Activated CD4-positive, alpha-beta memory T cell treated with anti-CD3 and anti-CD28 coated beads for 36 hours (primary cell): ENCODE measurements at regions not wholly inside any gene's neighbourhood (a gene's known extent, or its start where the extent isn't known, plus 50 kb on each side); places are given as distances from the start of the nearest gene placed in this dataset.

Experiments used
- CTCF ChIA-PET: fragments of 350-600 bp; sonication (Branson Sonifier 250); formaldehyde crosslinking; loops from one replicate; lab custom pipeline; 2021; ENCODE audit warnings: antibody characterized with exemption, inconsistent platforms; lab: Charles Lee
- POLR2A ChIA-PET: fragments of 350-600 bp; sonication (Branson Sonifier 250); formaldehyde crosslinking; loops from one replicate; lab custom pipeline; 2021; ENCODE audit warnings: antibody characterized with exemption; lab: Charles Lee
- DNase-seq: peaks from one replicate; pipeline ENCODE4 v3.0.0-alpha.2; 2020
- H3K27ac Mint-ChIP-seq: one replicate; pipeline ENCODE4 v1.8.0; 2021; ENCODE audit warnings: mixed read lengths
- H3K27me3 Mint-ChIP-seq: one replicate; pipeline ENCODE4 v1.8.0; 2021; ENCODE audit warnings: mixed read lengths
- H3K36me3 Mint-ChIP-seq: one replicate; pipeline ENCODE4 v1.8.0; 2021; ENCODE audit warnings: mixed read lengths
- H3K4me1 Mint-ChIP-seq: one replicate; pipeline ENCODE4 v1.8.0; 2021; ENCODE audit warnings: low read depth, mixed read lengths
- H3K4me3 Mint-ChIP-seq: one replicate; pipeline ENCODE4 v1.8.0; 2021; ENCODE audit warnings: mild to moderate bottlenecking, mixed read lengths
- H3K9me3 Mint-ChIP-seq: one replicate; pipeline ENCODE4 v1.8.0; 2021; ENCODE audit warnings: mixed read lengths
- intact Hi-C: fragments of 100-400 bp; cut with micrococcal nuclease; formaldehyde crosslinking; loops from one replicate; pipeline ENCODE4 v1.15.1; 2023

DNA sequence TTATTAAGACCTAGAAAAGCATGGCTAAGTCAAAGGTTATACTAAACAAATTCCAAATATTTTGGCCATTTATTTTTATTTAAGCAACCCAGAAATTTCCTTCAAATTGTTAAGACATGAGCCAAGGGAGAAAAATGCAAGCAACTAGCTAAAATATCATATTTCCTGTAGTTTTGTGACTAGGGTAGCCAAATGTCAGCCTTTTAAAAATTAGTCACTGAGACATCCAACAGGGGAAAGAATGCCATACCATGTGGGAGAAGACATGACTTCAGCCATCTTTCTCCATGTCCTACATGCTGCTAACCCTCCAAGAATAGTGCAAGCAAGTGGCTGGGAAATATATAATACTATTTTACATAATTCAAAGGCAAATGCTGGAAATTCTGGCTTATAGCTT is 197.9 kb downstream of the DSEL start:
- intact Hi-C loops, result no loop called here

DNA sequence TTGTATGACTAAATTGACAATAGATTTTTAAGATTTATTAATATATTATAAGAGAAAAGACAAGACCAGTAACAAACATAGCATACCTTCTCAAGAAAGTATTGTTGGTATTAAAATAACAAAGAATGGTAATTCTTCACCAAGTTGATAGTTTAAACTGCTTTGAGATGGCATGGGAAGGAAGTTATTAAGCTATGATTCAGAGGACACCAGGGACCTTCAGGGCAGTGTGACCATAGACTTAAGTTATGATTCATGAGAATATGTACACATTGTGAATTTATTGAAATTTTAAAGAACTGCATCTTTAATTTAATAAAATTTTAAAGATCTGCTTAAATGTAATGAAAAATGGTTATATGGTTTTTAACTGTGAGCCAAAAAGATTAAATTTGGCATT is 205.7 kb downstream of the DSEL start:
- ChIA-PET CTCF (no interaction called here), POLR2A (no interaction called here)
- Mint-ChIP-seq H3K36me3 (no peaks in the 10 kb centered on the region), H3K4me3 (no peak overlapping the region), H3K27ac (no peak overlapping the region), H3K27me3 (no peaks in the 10 kb centered on the region), H3K4me1 (no peaks in the 10 kb centered on the region), H3K9me3 (no peaks in the 10 kb centered on the region)
- DNase-seq, result no peak
- intact Hi-C loops, result no loop called here

More for the DNA sequence above, 197.9 kb downstream of the DSEL start:
- Mint-ChIP-seq H3K27me3 (no peaks in the 10 kb centered on the region), H3K4me3 (no peak overlapping the region), H3K27ac (no peak overlapping the region), H3K9me3 (no peaks in the 10 kb centered on the region), H3K36me3 (no peaks in the 10 kb centered on the region), H3K4me1 (no peaks in the 10 kb centered on the region)
- CTCF ChIA-PET, result no interaction called here
- no peak for DNase-seq
- POLR2A ChIA-PET, result no interaction called here

DNA sequence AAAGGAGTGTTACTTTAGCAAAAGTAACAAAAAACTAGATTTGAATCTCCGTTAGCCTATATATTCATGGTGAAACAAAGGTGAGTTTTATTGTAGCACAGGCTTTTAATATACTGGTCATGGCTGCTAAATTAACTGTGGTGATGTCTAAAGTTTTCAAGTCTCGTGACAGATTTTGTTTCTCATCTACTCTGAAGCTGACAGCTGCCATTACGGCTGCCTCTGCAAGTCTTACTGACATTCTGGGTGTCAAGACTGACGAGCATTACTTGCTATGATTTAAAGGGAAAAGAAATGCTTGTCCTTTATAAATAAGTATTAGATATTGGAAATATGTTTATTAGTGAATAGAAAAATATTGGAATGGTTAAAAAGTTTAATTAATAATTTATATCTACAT is 207.7 kb downstream of the DSEL start:
- ChIA-PET POLR2A (no interaction called here), CTCF (no interaction called here)
- H3K9me3 Mint-ChIP-seq, result no peaks in the 10 kb centered on the region
- no peaks in the 10 kb centered on the region for H3K27me3 Mint-ChIP-seq
- H3K27ac Mint-ChIP-seq, result no peak overlapping the region
- no peak for DNase-seq
- no peak overlapping the region for H3K4me3 Mint-ChIP-seq
- intact Hi-C loops, result no loop called here
- no peaks in the 10 kb centered on the region for H3K36me3 Mint-ChIP-seq
- H3K4me1 Mint-ChIP-seq, result peaks cover 2% of the 10 kb centered on the region

DNA sequence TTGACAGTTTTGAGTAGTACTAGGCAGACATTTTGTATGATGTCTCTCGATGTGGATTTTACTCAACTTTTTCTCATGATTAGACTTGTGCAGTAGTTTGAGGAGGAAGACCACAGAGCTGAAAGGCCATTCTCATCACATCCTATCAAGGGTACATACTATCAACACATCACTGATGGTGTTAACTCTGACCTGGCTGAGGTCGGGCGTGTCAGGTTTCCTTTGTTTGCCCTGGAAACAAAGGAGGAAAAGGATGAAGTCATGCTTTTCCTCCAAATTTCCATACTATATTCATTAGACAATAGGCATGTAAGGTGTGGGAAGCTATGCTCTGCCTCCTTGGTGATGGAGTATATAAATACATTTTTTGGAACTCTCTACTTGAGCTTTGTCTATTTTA is 211.1 kb downstream of the DSEL start:
- CTCF ChIA-PET, result no interaction called here
- DNase-seq, result no peak
- H3K27ac Mint-ChIP-seq, result no peak overlapping the region
- H3K27me3 Mint-ChIP-seq, result no peaks in the 10 kb centered on the region
- H3K36me3 Mint-ChIP-seq, result peaks cover 6% of the 10 kb centered on the region
- H3K9me3 Mint-ChIP-seq, result peaks cover 14% of the 10 kb centered on the region
- POLR2A ChIA-PET, result no interaction called here
- no peak overlapping the region for H3K4me3 Mint-ChIP-seq
- intact Hi-C loops, result no loop called here
- H3K4me1 Mint-ChIP-seq, result peaks cover 15% of the 10 kb centered on the region

DNA sequence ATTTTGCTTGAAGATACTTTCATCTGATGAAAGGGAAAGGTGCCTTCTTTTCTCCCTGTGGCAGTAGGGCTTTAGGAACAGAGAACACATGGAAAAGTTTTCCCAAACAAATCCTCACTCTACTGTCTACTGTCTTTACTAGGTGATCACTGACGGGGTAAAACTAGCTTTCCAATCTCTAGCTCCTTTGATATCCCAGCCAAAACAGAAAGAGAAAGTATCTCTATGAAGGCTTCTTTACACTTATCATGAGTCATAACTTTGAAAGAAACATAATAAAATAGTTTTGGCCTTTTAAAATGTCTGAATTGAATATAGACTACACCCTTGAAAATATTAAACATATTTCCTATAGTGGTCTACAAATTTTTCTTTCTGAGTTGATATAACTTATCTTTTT is 214.5 kb downstream of the DSEL start:
- no peak for DNase-seq
- H3K27me3 Mint-ChIP-seq, result no peaks in the 10 kb centered on the region
- H3K4me1 Mint-ChIP-seq, result peaks cover 15% of the 10 kb centered on the region

DNA sequence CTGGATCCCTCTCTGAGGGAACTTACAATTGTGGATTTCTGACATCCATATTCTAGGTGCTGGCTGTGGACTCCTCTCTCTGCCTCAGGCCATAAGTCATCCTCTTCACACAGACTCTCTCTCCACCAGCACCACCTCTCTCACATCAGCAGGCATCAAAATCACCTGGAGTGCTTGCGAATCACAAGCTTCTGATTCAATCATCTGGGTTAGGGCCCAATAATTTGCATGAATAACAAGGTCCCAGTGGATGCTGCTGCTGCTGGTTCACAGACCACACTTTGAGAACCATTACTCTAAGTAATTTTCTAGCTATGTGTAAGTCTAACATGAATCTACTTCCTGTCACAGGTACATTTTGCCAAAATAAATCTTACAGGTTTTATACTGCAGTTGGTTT is 214.9 kb downstream of the DSEL start:
- ChIA-PET CTCF (no interaction called here), POLR2A (no interaction called here)
- Mint-ChIP-seq H3K9me3 (peaks cover 25% of the 10 kb centered on the region), H3K4me1 (peaks cover 15% of the 10 kb centered on the region), H3K36me3 (peaks cover 8% of the 10 kb centered on the region), H3K27me3 (no peaks in the 10 kb centered on the region), H3K4me3 (no peak overlapping the region), H3K27ac (peak overlapping the region; percentile 23)
- DNase-seq, result peak; percentile 31
- intact Hi-C loops, result loop anchor here (5.0 kb wide), 1 partner anchor 34 kb away; no protein-coding TSS in a partner anchor

More for the DNA sequence above, 214.5 kb downstream of the DSEL start:
- ChIA-PET POLR2A (no interaction called here), CTCF (no interaction called here)
- peak overlapping the region; percentile 43 for H3K4me3 Mint-ChIP-seq
- H3K9me3 Mint-ChIP-seq, result peaks cover 25% of the 10 kb centered on the region
- H3K36me3 Mint-ChIP-seq, result peaks cover 8% of the 10 kb centered on the region
- peak overlapping the region; percentile 73 for H3K27ac Mint-ChIP-seq
- intact Hi-C loops, result loop anchor here (5.0 kb wide), 1 partner anchor 35 kb away; no protein-coding TSS in a partner anchor

DNA sequence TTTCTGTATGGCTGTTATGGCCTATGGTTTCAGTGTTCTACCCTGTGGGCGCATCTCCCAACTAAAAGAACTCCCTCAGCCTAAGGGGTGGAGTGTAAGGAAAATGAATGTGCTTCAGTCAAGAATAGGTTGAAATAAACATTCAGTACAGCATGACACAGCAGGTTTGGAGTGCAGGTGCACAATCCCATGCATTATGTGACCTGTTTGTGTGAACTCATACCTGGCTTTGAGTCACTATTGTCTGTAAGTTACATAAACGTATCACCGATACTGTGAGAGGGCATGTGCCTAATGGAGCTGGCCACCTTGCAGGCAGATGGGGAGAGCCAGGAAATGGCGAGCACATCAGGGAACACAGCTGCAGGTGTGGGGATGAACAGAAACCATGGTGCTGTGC is 216.0 kb downstream of the DSEL start:
- Mint-ChIP-seq H3K27me3 (no peaks in the 10 kb centered on the region), H3K36me3 (peaks cover 8% of the 10 kb centered on the region), H3K4me3 (no peak overlapping the region), H3K4me1 (peaks cover 15% of the 10 kb centered on the region), H3K27ac (no peak overlapping the region), H3K9me3 (peaks cover 25% of the 10 kb centered on the region)
- POLR2A ChIA-PET, result no interaction called here
- peak; percentile 28 for DNase-seq
- CTCF ChIA-PET, result no interaction called here
- intact Hi-C loops, result loop anchor here (5.0 kb wide), 1 partner anchor 33 kb away; no protein-coding TSS in a partner anchor

DNA sequence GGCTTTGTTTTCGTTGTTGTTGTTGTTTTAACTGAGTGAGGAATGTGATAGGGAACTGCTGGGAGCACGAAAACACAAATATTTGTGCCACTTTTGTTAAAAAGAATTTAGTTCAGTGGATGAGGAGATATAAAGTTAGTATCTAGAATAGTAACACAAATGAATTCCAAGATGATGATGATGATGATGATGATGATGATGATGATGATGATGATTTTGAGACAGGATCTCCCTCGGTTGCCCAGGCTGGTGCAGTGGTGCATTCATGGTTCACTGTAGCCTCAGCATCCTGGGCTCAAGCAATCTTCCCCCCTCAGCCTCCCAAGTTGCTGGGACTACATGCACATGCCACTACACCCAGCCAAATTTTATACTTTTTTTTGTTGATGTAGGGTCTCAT is 223.7 kb downstream of the DSEL start:
- Mint-ChIP-seq H3K27ac (no peak overlapping the region), H3K4me1 (no peaks in the 10 kb centered on the region), H3K36me3 (no peaks in the 10 kb centered on the region), H3K27me3 (no peaks in the 10 kb centered on the region), H3K4me3 (no peak overlapping the region), H3K9me3 (no peaks in the 10 kb centered on the region)
- POLR2A ChIA-PET, result no interaction called here
- no peak for DNase-seq
- intact Hi-C loops, result no loop called here
- CTCF ChIA-PET, result no interaction called here

DNA sequence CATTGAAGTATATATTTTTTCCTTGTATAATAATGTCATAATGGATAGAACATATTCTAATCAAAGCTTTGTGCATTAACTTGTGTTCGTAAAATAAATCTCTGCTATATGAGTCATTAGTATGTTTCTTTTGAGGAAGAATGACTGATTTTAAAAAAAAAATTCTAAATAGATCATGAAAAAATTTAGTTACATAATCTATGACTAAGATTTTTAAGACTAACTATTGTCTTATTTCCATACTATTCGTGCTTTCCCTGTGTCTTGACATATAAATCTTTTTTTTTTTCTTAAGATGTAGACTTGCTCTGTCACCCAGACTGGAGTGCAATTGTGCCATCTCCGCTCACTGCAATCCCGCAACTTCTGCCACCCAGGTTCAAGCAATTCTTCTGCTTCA is 226.1 kb downstream of the DSEL start:
- no peak for DNase-seq
- POLR2A ChIA-PET, result no interaction called here
- Mint-ChIP-seq H3K4me1 (no peaks in the 10 kb centered on the region), H3K27ac (no peak overlapping the region), H3K27me3 (no peaks in the 10 kb centered on the region), H3K9me3 (no peaks in the 10 kb centered on the region), H3K36me3 (no peaks in the 10 kb centered on the region), H3K4me3 (no peak overlapping the region)
- intact Hi-C loops, result no loop called here
- CTCF ChIA-PET, result no interaction called here

DNA sequence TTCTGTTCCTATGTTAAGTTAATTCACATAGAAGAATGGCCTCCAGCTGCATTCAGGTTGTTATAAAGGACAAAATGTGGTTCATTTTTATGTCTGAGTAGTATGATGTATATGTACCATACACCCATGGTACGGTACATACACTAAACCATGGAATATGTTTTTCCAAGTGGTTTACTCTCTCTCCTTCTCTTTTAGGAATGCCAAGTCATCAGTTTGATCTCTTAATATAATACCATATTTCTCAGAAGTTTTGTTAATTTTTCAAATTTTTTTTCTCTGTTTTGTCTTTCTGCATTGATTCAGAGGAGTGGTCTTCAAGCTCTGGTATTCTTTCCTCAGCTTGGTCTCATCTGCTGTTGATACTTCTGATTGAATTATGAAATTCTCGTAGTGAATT is 230.9 kb downstream of the DSEL start:
- Mint-ChIP-seq H3K9me3 (no peaks in the 10 kb centered on the region), H3K36me3 (no peaks in the 10 kb centered on the region), H3K4me1 (no peaks in the 10 kb centered on the region), H3K4me3 (no peak overlapping the region), H3K27ac (no peak overlapping the region), H3K27me3 (no peaks in the 10 kb centered on the region)
- DNase-seq, result no peak
- ChIA-PET CTCF (no interaction called here), POLR2A (no interaction called here)
- intact Hi-C loops, result no loop called here

DNA sequence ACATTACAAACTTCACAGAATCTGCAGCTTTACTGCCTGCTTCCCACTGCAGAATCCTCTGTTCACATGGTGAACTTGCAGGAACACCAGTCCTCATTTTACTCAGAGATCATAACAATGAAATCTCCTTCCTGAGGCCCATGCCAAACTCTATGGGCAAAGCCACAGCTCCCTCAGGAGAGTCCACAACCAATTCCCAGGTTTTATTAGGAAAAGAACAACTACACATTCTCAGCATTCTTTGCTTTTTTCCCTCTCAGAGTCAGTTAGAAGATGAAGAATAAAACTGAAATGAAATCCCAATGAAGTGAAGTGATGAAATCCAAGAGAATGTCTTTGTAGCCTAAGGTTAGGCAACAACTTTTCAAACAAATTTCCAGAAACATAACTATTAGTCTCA is 233.7 kb downstream of the DSEL start:
- H3K36me3 Mint-ChIP-seq, result no peaks in the 10 kb centered on the region
- H3K4me3 Mint-ChIP-seq, result no peak overlapping the region
- intact Hi-C loops, result no loop called here
- H3K27me3 Mint-ChIP-seq, result no peaks in the 10 kb centered on the region
- CTCF ChIA-PET, result no interaction called here
- DNase-seq, result no peak
- POLR2A ChIA-PET, result no interaction called here
- no peak overlapping the region for H3K27ac Mint-ChIP-seq
- no peaks in the 10 kb centered on the region for H3K9me3 Mint-ChIP-seq
- H3K4me1 Mint-ChIP-seq, result no peaks in the 10 kb centered on the region

DNA sequence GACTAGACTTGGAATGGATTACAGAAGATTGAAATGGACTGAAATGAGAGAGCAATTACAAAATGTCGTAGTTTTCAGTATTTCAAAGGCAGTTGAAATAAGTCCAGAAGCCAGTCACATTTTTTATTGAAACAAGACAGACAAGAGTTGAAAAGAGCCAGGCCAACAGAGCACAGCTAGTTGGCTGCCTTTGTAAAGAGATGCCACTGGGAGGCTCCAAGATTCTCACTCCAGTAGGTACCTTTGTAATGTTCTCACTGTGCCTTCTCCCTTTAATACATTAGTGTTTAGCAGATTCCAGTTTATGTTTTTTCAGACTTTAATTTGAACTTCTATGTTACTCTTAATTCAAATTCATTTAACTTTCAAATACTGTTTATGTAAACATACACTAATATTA is 234.8 kb downstream of the DSEL start:
- ChIA-PET CTCF (interaction anchor here (0.6 kb wide), 1 partner anchor 76 kb away, joined by 3 read pairs; no protein-coding TSS in a partner anchor), POLR2A (no interaction called here)
- no peaks in the 10 kb centered on the region for H3K9me3 Mint-ChIP-seq
- no peak overlapping the region for H3K27ac Mint-ChIP-seq
- no peak for DNase-seq
- H3K4me3 Mint-ChIP-seq, result no peak overlapping the region
- intact Hi-C loops, result no loop called here
- H3K27me3 Mint-ChIP-seq, result no peaks in the 10 kb centered on the region
- H3K36me3 Mint-ChIP-seq, result no peaks in the 10 kb centered on the region
- H3K4me1 Mint-ChIP-seq, result no peaks in the 10 kb centered on the region

DNA sequence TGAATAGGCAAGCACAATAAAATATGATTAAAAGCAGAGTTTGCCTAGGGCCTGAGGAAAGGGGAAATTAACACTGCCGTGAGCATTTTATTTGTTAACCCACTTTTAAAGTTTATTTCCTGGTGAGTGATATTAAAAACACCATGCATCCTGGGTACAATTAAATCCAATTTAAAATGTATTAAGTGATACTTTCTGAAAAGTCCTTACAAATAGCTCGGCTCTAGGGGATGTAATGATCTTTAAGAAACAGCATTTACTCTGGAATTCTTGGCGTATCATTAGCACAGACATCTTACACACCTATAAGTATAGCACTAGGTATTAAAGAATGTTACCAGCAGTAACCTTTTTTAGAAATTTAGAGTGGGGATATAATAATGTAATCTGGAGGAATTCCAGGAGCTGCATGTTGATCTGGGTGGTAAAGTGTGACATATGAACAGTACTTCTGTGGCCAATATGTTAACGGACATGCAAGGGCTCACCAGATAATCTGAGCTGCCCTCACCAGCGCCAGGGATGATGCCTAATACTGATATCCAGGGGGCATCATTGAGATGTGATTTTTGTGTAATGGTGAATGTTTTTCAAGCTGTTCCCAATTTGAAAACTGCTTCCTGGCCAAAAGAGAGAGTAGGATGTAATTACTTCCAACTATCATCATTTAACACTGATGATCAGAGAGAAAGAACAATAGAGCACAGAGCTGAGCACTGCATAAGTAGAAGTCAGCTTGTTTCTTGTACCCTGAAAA is 235.9 kb downstream of the DSEL start:
- ChIA-PET CTCF (no interaction called here), POLR2A (no interaction called here)
- H3K9me3 Mint-ChIP-seq, result no peaks in the 10 kb centered on the region
- intact Hi-C loops, result no loop called here
- H3K27ac Mint-ChIP-seq, result no peak overlapping the region
- H3K4me1 Mint-ChIP-seq, result no peaks in the 10 kb centered on the region
- H3K4me3 Mint-ChIP-seq, result no peak overlapping the region
- H3K36me3 Mint-ChIP-seq, result no peaks in the 10 kb centered on the region
- H3K27me3 Mint-ChIP-seq, result no peaks in the 10 kb centered on the region
- DNase-seq, result no peak
